GM19238 (cell line): ENCODE measurements at regions not wholly inside any gene's neighbourhood (a gene's known extent, or its start where the extent isn't known, plus 50 kb on each side); places are given as distances from the start of the nearest gene placed in this dataset.

Experiments
- DNase-seq: peaks from one replicate; pipeline ENCODE4 v3.0.0; 2011; ENCODE audit warnings: low spot score; ENCODE audit not compliant: insufficient read length

DNA sequence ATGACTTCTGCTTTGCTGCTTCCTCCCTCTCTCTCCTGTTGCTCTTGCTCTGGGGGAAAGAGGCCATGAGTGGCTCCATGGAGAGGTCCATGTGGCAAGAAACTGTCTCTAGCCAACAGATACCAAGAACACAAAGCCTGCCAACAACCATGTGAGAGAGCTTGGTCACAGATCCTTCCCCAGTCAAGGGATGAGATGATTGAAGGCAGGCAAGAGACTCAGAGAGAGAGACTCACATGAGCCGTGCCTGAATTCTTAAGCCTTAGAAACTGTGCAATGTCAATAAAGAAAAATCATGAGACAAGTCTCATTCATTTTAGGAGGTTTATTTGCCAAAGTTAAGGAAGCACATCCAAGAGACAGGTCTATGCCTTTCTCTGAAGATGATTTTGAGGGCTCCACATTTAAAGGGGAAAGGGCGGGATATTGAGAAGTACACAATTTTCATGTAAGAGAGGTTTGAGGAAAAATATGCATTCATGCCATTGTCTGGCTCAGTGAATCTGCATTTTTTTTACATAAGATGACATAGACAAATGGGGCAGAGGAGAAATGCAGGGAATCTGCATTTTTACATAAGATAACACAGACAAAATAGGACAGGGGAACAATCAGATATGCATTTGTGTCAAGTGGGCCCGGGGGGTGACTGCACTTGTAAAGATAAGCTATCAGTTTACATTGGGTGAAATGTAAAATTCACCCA, 59.5 kb upstream of the SUCLG2 start:
- no peak for DNase-seq

DNA sequence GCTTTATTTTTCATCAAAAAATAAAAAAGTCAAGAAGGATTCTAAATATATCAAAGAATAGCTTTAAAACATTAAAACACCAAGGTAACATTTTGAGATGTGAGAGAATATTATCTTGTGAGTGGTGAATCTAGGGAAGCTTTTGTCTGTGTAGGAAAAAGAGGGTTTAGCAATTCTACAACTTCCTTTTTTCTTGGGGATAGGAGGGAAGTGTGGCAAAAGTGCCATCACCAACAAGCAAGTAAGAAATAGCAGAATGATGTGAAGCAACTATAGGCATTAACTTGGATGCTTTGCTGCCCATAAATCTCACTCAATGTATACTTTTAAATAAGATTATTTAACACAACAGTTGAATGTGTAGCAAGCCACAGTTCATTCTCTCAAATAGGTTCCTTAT, 57.8 kb upstream of the SUCLG2 start:
- no peak for DNase-seq

DNA sequence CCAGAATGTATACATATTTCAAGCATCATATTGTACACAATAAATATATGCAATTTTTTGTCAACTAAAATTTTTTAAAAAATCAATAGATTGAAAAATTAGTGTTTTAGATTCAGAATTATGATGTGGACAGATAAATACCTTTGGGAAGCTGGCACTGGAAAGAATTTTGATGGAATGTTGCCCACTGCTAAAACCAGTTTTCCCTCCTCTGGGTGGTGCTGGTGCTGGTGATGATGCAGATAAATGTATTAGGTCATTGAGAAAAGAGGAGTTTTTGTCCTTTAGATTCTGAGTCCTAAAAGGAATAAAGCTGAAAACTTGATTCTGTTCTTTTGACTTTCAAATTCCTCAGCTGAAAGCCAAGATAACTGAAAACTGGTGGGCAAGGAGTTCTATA, 56.0 kb upstream of the SUCLG2 start:
- no peak for DNase-seq

DNA sequence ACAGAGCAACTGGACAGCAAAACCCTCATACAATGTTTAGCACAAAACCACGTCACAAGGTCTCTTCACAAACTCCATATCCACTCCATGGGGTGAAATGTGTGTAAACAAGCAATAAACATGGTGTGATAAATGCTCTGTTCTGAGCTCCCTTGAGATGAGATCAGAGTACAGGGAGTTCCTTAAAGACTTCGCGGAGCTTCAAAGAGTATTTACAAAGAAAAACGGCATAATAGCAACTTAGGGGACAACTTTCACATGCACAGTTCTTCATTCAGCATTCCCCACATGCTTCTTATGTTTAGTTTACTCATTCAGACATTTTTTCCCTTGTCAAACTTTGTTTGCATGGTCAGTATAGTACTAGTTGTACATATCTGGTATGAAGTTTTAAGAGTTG, 52.5 kb upstream of the SUCLG2 start:
- DNase-seq, result no peak

DNA sequence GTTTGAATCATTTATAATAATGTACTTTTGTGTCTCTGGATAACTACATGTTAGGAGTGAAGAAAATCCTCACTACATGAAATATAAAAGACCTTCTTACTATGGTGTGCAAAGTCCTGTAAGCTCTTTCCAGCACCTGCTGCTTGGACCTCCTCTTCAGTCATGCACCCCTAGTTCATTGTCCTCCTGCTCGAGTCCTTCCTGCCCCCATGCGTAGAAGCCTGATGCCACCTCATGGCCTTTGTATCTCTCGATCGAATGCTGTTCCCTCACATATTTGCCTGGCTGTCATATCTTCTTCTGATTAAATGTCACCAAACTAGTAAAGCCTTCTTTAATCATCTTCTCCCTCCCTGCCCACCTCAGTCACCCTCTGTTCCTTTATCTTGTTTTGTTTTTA, 49.9 kb upstream of the SUCLG2 start:
- DNase-seq, result no peak
